PC-9 (cell line): ENCODE measurements at regions not wholly inside any gene's neighbourhood (a gene's known extent, or its start where the extent isn't known, plus 50 kb on each side); places are given as distances from the start of the nearest gene placed in this dataset.

ENCODE experiments used
- EZH2 ChIP-seq: fragments of 200-600 bp; sonication (generic); IDR thresholded peaks from 2 replicates; pipeline ENCODE4 v1.8.0; 2017; ENCODE audit warnings: antibody characterized with exemption, low read depth
- TF ChIP-seq, protein P1 (sequence below): fragments of 200-600 bp; sonication (generic); conservative IDR thresholded peaks from 2 replicates; pipeline ENCODE4 v1.6.1; 2017; ENCODE audit warnings: mixed run types, antibody characterized with exemption, mild to moderate bottlenecking, moderate library complexity

GRCh38 chr10:117905404-117905803 lies 141.3 kb downstream of the RAB11FIP2 start:
- TF ChIP-seq, protein P1, sequence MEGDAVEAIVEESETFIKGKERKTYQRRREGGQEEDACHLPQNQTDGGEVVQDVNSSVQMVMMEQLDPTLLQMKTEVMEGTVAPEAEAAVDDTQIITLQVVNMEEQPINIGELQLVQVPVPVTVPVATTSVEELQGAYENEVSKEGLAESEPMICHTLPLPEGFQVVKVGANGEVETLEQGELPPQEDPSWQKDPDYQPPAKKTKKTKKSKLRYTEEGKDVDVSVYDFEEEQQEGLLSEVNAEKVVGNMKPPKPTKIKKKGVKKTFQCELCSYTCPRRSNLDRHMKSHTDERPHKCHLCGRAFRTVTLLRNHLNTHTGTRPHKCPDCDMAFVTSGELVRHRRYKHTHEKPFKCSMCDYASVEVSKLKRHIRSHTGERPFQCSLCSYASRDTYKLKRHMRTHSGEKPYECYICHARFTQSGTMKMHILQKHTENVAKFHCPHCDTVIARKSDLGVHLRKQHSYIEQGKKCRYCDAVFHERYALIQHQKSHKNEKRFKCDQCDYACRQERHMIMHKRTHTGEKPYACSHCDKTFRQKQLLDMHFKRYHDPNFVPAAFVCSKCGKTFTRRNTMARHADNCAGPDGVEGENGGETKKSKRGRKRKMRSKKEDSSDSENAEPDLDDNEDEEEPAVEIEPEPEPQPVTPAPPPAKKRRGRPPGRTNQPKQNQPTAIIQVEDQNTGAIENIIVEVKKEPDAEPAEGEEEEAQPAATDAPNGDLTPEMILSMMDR = no peak
- no peak for TF ChIP-seq EZH2
